Progenitor cell of endocrine pancreas (in vitro differentiated cells): ENCODE measurements at regions not wholly inside any gene's neighbourhood (a gene's known extent, or its start where the extent isn't known, plus 50 kb on each side); places are given as distances from the start of the nearest gene placed in this dataset.

Experiments used
- DNase-seq: peaks from one replicate; pipeline ENCODE4 v3.0.0; 2021; ENCODE audit warnings: low spot score; ENCODE audit not compliant: unreplicated experiment
- H3K27ac Mint-ChIP-seq: 2 replicates; pipeline ENCODE4 v1.8.0; 2021; ENCODE audit warnings: mild to moderate bottlenecking, moderate library complexity, mixed read lengths
- H3K27me3 Mint-ChIP-seq: 2 replicates; pipeline ENCODE4 v1.8.0; 2021; ENCODE audit warnings: mixed read lengths
- H3K36me3 Mint-ChIP-seq: 2 replicates; pipeline ENCODE4 v1.8.0; 2022; ENCODE audit warnings: mixed read lengths; ENCODE audit not compliant: insufficient read depth
- H3K4me1 Mint-ChIP-seq: 2 replicates; pipeline ENCODE4 v1.8.0; 2021; ENCODE audit warnings: low read depth, mixed read lengths
- H3K4me3 Mint-ChIP-seq: 2 replicates; pipeline ENCODE4 v1.8.0; 2021; ENCODE audit warnings: low read depth, mild to moderate bottlenecking, moderate library complexity, mixed read lengths
- H3K9me3 Mint-ChIP-seq: 2 replicates; pipeline ENCODE4 v1.8.0; 2021; ENCODE audit warnings: low read depth, mixed read lengths
- TF ChIP-seq, protein P1 (sequence below): fragments of 200-600 bp; sonication (generic); IDR thresholded peaks from one replicate; pipeline ENCODE4 v1.5.0; 2021; ENCODE audit warnings: antibody characterized with exemption, mild to moderate bottlenecking; ENCODE audit not compliant: unreplicated experiment

DNA sequence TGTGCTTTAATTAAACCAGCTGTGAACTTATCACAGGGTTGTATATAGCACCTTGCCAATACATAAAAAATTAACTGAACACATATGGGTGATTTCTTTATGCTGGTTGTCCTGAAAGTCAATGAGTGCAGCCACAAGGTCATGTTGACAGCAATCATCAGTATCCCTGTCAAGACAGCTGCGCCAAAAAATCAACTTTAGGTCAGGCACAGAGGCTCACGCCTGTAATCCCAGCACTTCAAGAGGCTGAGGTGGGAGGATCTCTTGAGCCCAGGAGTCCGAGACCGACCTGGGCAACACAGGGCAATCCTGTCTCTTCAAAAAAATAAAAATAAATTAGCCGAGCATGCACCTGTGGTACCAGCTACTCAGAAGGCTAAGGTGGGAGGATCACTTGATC is 707.3 kb downstream of the SI start:
- Mint-ChIP-seq H3K9me3 (no peaks in the 10 kb centered on the region), H3K4me3 (no peak overlapping the region), H3K4me1 (no peaks in the 10 kb centered on the region), H3K27ac (no peak overlapping the region), H3K36me3 (no peaks in the 10 kb centered on the region), H3K27me3 (no peaks in the 10 kb centered on the region)
- no peak for DNase-seq
- TF ChIP-seq, protein P1, sequence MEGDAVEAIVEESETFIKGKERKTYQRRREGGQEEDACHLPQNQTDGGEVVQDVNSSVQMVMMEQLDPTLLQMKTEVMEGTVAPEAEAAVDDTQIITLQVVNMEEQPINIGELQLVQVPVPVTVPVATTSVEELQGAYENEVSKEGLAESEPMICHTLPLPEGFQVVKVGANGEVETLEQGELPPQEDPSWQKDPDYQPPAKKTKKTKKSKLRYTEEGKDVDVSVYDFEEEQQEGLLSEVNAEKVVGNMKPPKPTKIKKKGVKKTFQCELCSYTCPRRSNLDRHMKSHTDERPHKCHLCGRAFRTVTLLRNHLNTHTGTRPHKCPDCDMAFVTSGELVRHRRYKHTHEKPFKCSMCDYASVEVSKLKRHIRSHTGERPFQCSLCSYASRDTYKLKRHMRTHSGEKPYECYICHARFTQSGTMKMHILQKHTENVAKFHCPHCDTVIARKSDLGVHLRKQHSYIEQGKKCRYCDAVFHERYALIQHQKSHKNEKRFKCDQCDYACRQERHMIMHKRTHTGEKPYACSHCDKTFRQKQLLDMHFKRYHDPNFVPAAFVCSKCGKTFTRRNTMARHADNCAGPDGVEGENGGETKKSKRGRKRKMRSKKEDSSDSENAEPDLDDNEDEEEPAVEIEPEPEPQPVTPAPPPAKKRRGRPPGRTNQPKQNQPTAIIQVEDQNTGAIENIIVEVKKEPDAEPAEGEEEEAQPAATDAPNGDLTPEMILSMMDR, result no peak

DNA sequence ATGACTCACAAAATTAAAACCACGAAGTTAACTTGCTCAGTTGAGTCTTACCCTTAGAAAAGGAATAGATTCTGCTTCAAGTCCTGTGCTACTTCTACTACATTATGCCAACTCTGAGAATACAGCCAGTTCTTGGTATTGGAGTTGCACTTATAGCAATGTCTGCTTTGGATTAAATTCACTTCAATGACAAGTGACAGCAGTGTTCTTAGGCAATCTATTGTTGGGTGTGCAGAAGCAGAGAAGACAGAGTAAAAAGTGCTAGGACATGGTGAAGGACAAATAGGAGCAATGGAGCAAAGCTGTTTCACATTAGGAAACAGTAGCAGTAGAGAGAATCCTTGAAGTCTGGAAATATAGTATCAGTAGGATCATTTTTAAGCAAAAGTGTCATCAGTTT is 713.1 kb downstream of the SI start:
- no peaks in the 10 kb centered on the region for H3K36me3 Mint-ChIP-seq
- no peak overlapping the region for H3K4me3 Mint-ChIP-seq
- TF ChIP-seq, protein P1, result no peak
- DNase-seq, result no peak
- H3K27ac Mint-ChIP-seq, result no peak overlapping the region
- no peaks in the 10 kb centered on the region for H3K9me3 Mint-ChIP-seq
- no peaks in the 10 kb centered on the region for H3K27me3 Mint-ChIP-seq
- no peaks in the 10 kb centered on the region for H3K4me1 Mint-ChIP-seq

DNA sequence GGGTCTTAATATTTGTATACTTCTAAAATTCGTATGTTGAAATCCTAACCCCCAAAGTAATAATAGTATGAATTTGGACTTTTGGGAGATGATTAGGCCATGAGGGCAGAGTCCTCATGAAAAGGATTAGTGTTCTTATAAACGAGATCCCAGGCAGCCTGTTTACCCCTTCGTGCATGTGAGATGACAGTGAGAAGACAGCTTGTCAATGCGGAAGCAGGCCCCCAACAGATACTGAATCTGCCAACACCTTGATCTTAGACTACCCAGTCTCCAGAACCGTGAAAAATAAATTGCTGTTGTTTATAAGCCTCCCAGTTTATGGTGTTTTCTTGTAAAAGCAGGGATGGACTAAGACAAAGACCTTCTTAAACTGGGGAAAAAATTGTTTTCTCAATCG is 714.2 kb downstream of the SI start:
- TF ChIP-seq, protein P1, result no peak
- no peak for DNase-seq
- Mint-ChIP-seq H3K27ac (no peak overlapping the region), H3K9me3 (no peaks in the 10 kb centered on the region), H3K4me1 (no peaks in the 10 kb centered on the region), H3K4me3 (no peak overlapping the region), H3K36me3 (no peaks in the 10 kb centered on the region), H3K27me3 (no peaks in the 10 kb centered on the region)

DNA sequence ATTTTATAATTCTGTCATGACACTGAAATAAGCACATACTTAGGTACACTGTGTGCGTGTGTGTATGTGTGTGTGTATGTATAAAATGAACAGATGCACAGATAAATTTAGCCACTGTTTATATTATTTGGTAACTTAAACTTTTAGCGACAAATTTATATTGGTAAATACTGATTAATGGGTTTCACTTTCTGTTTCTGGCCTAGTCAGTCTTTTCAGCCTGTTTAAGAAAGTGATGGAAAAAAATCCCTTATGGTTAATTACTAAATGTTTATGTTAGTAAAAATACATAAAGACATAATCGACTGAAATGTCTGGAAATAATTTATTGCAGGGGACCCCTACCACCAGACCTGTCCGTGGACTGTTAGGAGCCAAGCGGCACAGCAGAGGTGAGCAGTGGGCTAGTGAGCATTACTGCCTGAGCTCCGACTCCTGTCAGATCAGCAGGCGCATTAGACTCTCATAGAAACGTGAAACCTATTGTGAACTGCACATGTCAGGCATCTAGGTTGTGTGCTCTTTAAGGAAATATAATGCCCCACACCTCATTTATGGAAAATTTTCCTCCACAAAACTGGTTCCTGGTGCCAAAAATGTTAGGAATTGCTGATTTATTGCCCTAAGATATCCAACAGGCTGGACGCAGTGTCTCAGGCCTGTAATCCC is 717.4 kb downstream of the SI start:
- H3K36me3 Mint-ChIP-seq, result no peaks in the 10 kb centered on the region
- TF ChIP-seq, protein P1, result no peak
- no peak overlapping the region for H3K4me3 Mint-ChIP-seq

DNA sequence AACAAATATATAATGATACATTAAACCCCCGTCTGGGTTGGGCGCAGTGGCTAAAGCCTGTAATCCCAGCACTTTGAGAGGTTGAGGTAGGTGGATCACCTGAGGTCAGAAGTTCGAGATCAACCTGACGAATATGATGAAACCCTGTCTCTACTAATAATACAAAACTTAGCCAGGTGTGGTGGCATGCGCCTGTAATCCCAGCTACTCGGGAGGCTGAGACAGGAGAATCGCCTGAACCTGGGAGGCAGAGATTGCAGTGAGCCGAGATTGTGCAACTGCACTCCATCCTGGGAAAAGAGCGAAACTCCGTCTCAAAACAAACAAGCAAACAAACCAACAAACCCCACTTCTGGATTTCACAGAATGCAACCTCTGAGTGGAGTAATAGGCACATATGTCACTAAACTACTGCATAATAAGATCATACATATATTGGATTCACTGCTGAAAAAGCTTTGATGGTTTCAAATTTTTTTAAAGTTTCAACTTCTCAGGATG is 718.2 kb downstream of the SI start:
- H3K4me3 Mint-ChIP-seq, result no peak overlapping the region

More for the DNA sequence above, 717.4 kb downstream of the SI start:
- Mint-ChIP-seq H3K9me3 (no peaks in the 10 kb centered on the region), H3K27me3 (no peaks in the 10 kb centered on the region), H3K4me1 (no peaks in the 10 kb centered on the region), H3K27ac (no peak overlapping the region)
- DNase-seq, result no peak

More for the DNA sequence above, 718.2 kb downstream of the SI start:
- TF ChIP-seq, protein P1, result no peak
- no peak overlapping the region for H3K27ac Mint-ChIP-seq
- H3K27me3 Mint-ChIP-seq, result no peaks in the 10 kb centered on the region
- H3K4me1 Mint-ChIP-seq, result no peaks in the 10 kb centered on the region
- DNase-seq, result no peak
- H3K36me3 Mint-ChIP-seq, result no peaks in the 10 kb centered on the region
- H3K9me3 Mint-ChIP-seq, result no peaks in the 10 kb centered on the region
